NCI-H146 treated with DMSO at 0.1 percent for 48 hours (cell line): ENCODE measurements at regions not wholly inside any gene's neighbourhood (a gene's known extent, or its start where the extent isn't known, plus 50 kb on each side); places are given as distances from the start of the nearest gene placed in this dataset.

Source experiments
- DNase-seq: peaks from one replicate; lab custom pipeline; 2025; ENCODE audit not compliant: unreplicated experiment; lab: John Stamatoyannopoulos, UW

DNA sequence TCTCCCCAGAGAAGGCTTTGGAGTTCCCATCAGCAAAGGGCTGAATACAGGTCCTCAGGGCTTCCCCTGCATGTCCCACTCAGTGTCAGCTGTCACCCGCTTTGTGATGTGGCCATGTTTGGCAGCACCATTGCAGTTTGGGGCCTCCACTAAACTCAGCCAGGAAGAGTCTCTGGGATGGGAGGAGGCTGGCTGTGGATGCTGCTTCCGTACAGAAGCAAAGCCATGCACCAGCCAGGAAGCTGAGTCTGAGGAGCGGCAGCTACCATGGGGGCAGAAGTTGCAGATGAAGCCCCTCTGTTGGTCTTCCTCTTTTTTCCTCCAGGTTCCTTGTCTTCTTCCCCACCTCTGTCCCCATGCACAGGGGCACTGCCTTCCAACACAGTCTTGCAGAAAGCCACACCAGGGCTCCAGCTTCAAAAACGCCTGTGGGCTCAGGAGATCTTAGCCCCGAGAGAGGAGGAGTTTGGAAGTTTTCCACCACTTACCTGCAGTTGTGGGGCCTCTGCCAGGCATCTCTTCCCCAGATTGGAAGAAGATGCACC, 416.8 kb downstream of the NPHP4 start:
- no peak for DNase-seq

DNA sequence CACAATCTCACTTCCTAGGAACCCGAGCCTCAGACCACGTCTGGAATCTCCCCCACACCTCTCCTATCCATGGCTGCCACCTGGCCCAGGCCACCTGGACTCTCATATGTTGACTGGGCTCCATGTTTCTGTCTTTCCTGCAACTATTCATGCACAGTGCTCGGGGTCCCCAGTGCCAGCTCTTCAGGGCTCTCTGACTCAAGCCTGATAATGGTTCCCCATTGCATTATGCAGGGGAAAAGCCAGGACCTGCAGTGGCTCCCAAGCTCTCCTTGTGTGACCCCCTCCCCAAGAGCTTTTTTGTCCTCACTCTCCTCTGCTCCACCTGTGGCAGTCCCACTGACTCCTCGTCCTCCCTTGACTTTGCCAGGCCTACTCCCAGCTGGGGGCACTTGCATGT, 417.6 kb downstream of the NPHP4 start:
- DNase-seq, result no peak

DNA sequence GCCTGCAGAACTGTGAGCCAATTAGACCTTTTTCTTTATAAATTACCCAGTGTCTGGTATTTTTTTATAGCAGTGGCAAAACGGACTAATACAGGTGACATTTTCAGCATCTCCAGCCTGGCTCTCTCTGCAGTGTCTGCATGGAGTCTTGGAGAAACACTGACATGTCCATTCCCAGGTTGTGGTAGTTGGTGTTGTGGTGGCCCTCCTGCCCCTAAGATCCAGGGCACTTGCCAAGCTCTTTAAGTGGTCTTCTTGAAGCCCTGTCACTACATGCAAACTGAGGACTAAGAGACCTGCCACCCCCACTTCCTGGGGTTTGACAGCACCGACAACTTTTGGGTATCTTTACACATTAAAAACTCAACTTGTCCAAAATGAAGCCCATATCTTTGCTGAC, 419.4 kb downstream of the NPHP4 start:
- no peak for DNase-seq

DNA sequence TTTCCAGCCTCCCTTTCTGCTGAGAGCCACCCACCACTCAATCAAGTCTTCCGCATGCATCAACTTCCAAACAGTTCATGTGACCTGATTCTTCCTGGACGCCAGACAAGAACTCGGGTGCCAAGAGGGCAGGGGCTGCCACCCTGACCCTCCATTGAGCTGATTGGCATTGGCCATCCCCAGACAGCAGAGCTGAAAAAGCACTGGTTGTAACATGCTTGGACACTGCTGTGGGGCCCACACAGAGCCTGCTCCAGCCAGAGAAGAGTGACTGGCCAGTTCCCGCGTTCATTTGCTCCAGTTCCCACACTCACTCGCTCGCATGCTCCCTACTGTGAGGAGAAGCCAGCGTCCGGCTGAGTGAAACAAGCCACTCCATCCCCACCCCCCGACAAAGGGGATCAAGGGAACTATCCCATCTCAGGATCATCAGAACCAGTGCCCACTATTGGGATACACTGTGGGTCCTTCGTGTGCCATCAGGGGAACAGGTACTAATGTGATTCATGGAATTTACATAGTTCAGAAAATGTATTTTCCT, 420.3 kb downstream of the NPHP4 start:
- no peak for DNase-seq

DNA sequence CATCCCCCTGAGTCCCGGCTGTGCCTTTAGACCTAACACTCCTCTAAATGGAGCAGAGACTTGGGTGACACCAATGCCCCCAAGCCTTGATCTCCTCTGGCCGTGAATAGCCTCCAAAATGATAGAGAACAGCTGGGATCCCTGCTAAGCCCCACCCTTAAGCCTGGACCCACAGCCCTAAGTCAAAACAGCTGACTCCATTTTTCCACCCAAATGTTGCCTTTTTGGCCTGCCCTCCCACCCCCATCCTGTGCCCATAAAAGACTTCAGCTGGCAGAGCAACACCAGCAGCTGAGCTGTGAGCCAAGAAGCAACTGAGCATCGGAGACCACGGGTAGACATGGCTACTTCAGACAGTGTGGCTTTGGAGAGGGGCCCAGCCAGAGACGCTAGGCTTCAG, 420.8 kb downstream of the NPHP4 start:
- no peak for DNase-seq

DNA sequence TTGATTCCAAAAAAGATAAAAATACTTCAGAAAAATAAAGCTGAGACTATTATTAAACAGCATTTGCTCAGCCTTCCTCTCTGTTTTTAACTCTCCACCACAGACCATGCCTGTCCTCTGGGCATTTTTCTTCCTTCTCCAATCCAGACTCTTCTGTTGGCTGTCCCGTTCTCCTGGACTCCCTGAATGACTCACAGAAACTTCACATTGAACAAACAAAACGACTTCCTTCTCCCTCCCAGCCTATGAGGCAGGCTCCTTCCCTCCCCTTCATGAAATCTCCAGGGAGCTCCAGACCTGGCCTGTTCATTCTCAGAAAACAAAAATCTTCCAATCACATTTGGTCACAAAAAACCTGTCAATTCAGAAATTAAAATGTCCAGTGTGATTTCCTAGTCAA, 421.3 kb downstream of the NPHP4 start:
- no peak for DNase-seq

DNA sequence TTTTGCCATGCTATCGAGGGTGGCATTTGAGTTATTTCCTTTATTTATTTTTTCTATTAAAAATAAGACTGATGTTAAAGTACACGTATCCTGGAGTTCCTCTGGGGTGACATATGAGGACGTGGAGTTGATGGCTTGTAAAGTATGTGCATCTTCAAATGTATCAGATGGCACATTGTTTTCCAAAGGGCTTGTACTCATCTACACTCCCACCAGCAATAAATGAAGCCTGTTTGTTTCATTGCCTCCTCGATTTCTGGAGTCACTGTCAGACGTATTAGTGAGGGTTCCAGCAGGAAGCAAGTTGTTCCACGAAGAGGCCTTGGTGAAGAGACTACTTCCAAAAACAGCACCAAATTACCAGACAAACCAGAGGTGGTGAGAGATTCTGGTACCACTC, 423.9 kb downstream of the NPHP4 start:
- no peak for DNase-seq

DNA sequence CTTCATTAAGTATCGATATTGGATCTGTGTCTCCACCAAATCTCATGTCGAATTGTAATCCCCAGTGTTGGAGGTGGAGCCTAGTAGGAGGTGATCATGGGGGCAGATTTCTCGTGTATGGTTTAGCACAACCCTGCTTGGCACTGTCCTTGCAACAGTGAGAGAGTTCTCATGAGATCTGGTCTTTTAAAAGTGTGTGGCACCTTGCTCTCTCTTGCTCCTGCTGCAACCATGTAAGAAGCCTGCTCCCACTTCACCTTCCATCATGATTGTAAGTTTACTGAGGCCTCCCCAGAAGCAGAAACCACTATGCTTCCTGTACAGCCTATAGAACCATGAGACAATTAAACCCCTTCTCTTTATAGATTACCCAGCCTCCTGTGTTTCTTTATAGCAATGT, 424.4 kb downstream of the NPHP4 start:
- DNase-seq, result no peak

DNA sequence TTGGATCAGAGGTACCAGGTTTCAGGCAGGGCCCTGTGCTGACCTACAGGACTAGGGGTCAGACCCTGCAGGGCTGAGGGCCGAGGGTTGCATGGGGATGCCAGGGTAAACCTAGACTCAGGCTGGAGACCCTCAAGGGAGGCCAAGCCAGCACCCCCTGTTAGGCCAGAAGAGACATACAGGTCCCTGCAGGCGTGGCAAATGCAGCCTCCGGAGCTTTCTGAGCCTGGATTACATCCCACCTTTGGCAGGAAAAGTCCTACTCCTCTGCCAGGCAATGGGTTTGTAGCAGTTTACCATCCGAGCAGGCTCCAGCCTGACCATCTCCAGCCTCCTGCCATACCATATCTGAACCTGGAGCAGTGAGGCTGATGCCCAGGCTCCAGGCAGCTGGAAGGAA, 425.3 kb downstream of the NPHP4 start:
- DNase-seq, result no peak

DNA sequence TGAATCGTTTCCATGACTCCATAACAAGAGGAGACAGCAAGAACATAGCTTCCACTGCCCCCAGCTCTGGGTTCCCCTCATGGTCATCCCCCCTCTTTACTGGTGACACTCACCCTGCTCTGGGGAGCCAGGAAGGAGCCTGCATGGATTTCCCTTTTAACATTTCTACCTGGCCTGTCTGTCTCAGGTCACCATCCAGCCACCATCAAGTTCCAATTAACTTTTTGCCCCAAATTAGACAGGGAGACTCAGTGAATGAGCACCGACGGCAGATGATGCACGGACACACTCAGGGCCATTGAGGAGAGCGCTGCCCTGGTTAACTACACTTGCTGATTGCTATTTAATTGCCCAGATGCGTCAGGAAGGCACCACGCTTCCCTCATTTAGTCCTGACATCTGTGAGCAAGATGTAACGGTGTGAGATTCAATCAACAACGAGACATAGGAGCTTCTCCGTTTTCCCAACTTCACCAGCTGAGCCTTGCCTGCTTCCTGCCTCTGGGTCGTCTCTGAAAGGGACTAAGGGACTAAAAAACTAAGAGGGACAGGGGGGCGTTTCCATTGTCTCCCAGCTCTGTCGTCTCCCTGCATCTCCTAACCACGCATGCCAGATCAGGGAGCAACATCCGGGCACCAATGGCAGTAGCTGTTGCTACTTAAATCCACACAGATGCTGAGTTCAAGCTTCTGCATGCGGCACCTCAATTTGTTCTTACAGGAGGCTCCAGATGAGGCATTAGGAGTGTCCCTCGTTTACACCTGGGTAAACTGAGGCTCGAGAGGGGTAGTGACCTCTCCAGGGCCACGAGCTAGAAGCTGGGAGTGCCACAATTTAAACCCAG, 426.7 kb downstream of the NPHP4 start:
- no peak for DNase-seq

DNA sequence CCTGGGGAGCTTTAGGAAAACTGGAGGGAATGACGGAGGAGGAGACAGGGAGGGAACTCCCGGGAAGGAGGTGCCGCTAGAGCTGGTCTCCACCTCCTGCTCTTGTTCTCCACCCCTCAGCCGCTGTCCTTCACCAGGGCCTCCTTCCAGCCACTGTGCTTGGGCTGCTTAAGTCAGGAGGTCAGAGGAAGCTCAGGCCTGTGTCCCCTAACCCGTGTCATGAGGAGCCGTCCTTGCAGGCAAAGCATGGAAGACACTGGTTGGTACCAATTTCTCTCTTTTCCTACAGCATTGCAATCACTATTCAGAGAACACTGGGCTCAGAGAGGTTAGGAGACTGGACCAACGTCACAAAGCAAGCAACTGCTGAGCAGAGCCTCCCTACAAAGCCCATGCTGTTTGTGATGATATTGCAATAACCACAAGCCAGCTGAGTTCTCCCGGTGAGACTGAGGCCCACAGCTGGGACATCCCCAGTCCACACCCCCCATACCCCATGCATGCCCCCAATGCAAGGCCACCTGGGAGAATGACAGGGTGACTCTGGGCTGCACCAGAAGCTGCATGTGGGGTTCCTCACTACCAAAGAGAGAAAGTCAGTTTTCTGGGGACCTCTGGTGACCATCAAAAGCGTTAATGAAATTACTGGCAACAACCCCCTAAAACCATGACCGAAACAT, 427.5 kb downstream of the NPHP4 start:
- DNase-seq, result no peak

DNA sequence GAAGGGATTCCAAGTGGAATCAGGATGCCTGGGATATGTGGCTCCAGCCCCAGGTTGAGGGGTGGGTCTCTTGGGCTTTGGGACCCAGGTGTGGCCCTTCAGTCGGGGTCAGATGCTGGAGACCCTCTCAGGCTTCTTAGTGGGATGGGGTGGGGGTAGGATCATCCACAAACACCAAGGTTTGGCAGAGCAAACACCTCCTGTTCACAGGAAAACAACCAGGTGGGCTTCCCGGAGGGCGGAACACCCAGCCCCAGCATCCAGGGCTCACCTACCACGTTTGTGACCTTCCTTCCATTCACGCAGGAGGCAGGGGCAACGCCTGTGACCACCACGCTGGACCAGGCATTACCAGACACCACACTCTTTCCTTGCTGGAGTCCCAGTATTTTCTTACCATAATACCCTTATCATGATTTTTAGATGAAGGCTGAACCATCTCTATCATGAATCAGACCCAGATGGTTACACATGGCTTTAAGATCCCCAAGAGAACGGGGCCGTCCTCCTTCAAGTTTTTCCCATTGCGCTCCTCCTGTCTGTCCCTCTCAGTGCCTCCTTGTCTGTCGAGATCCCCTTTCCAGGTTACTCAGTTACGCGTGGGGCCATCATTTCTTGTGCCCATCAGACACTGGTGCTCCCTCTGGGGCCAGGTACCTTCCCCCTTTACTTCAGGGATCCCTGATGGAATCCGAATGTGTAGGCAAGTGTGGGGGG, 428.2 kb downstream of the NPHP4 start:
- DNase-seq, result no peak

DNA sequence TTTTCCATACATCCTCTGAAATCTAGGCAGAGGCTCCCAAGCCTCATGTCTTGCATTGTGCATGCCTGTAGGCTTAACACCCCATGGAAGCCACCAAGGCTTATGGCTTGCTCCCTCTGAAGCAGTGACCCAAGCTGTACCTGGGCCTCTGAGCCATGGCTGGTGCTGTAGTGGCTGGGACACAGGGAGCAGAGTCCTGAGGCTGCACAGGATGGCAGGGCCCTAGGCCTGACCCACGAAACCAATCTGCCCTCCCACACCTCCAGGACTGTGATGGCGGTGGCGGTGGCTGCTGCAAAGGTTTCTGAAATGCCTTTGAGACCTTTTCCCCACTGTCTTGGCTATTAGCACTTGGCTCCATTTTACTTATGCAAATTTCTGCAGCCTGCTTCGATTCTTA, 429.5 kb downstream of the NPHP4 start:
- no peak for DNase-seq

DNA sequence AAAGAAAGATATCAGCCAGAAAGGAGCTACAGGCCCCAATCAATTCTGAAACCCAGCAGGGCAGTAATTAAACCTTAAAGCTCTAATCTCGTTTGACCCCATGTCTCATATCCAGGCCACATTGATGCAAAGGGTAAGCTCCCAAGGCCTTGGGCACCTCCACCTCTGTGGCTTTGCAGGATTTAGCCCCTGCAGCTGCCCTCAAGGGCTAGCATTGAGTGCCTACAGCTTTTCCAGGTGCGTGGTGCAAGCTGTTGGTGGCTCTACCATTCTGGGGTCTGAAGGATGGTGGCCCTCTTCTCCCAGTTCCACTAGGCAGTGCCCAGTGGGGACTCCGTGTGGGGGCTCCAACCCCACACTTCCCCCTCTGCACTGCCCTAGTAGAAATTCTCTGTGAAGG, 429.9 kb downstream of the NPHP4 start:
- DNase-seq, result no peak

DNA sequence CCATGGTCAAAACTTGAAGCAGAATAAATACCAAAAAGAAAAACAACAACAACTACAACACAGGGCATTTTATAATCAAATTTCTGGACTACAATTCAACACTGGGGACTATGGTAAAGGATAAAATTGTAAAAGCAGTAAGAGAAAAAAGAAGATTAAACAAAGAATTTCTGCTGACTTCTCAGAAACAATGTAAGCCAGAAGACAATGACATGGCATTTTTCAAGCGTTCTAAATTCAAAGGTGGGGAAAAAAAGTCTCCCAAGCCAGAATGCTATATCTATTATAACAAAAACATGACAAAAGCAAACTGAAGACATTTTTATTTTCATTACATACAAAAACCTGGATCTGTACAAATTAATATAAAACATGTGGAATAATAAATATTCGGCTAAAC, 433.1 kb downstream of the NPHP4 start:
- DNase-seq, result no peak

DNA sequence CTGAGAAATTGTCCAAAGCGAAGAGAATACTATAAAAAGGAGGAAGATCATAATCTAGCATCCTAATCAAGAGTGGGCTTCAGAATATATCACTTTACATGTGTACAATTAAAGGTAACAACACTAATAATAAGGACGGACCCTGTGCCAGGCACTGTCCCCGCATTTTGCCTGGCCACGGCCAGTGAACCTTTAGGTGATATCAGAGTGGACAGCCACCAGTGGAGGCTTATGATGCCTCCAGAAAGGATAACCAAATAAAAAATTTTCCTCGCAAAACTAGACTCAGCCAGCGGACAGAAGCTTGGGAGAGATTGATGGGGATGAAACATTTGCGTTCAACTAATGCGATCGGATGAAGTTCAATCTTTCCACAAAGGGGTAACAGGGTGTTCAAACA, 436.4 kb downstream of the NPHP4 start:
- no peak for DNase-seq

DNA sequence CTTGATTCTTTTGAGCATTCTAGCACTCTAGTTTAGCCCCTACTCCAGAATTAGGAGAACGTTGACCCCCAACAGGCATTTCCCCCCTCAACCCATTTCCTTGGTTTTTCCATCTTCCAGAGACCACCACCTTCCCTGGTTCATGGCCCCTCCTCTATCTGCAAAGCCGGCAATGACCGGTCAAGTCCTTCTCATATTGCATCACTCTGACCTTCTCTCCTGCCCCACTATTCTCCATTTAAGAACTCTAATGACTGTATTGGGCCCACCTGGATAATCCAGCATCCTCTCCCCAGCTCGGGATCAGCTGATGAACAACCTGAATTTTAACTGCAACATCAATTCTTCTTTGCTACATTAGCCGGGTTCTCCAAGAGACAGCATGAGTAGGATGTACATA, 437.4 kb downstream of the NPHP4 start:
- no peak for DNase-seq

DNA sequence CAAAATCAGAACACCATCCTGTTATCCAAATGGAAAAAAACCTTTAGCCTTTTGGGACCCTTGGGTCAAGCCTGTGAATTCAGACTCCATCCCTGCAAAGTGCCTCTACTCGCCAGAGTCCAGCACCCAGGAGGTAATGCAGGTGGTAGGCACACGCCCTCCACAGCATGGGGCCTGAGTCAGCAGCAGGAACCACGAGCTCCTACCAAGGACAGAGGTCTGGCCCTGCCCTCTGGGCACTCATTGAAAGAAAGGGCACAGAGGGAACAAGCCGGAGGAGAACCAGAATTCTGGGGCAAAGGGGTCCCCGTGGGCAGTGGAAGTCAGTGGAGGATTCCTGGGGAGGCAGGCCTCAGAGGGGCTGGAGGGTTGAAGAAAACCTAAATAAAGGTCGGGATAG, 438.1 kb downstream of the NPHP4 start:
- no peak for DNase-seq

DNA sequence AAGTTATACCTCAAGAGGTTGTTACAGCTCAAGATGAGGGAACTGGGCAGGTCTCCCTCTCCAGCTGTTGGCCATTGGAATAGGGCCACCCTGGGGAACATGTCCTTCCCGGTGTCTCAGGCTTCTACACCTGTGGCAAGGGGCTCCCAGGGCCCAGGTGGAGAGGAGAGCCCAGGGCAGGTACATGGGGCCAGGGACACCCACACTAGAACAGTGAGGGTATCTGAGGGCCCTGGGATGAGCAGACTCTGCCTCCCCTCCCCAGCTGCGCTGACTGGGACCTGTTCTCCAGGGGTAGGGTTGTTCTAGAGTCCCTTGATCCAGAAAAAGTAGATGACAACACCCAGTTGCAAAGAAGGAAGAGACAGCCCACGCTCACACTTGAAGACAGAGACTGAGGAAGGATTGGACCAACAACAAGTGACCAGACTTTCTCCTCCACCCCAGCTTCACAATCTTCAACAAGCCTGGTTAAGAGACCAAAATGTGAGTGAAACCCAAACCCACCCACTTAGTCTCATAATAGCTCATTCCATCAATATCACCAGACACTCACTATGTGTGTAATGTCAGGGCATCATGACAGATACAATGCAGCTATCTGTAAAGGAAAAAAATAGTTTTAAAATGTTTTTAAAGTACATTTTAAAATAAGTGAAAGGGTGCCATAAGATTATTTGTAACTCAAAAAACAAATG, 439.3 kb downstream of the NPHP4 start:
- DNase-seq, result no peak

DNA sequence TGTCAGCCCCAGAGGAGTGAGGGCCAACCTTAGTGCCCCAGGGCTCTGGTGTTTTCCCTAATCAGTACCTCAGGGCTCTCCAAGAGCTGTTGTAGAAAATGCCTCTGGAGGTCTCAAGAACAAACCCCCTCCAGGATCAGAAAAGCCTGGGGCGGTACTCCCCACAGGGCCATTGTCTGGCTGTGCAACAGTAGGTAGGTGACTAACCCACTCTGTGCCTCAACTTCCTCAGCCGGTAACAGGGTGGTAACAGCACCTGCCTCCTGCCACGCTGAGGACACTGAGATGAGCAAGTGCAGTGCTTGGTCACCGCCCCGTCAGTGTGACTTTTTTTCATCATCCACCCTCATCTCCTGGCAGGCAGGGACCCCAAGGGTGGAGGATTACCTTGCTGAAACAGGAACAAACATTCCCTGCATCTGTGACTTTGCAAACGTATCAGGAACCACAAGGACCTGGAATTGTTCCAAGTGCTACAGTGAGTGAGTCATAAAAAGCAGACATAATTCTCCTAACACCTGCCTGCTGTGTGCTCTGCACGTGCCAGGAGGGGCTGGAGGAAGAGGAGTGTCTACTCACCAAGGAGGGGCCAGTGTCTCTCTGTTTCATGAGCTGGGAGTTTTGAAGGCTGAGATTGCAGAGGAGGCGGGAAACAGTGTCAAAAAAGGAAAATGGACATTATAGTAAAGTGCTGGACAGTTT, 440.8 kb downstream of the NPHP4 start:
- DNase-seq, result no peak
